Activated CD8-positive, alpha-beta memory T cell treated with anti-CD3 and anti-CD28 coated beads for 48 hours (primary cell): ENCODE measurements at regions not wholly inside any gene's neighbourhood (a gene's known extent, or its start where the extent isn't known, plus 50 kb on each side); places are given as distances from the start of the nearest gene placed in this dataset.
"Not testable (repeated sequence)": the region's sequence is repeated elsewhere in the genome, so short reads cannot be mapped to it uniquely, and the experiment has no call there.

ENCODE experiments used
- DNase-seq, 3 experiments: peaks; one replicate each; pipeline ENCODE4 v3.0.0-alpha.2; 2020; ENCODE audit warnings: low read depth in 2 of 3, low spot score in 2 of 3

- DNase-seq: peak in 2 of 3 experiments; percentile 6 to 14
Observed at GRCh38 chr12:76183459-76184186, 99.1 kb upstream of the NAP1L1 start.

GRCh38 chr12:76180401-76181277, 96.2 kb upstream of the NAP1L1 start:
- no peak for DNase-seq

GRCh38 chr12:76178452-76178851, 94.0 kb upstream of the NAP1L1 start:
- DNase-seq: no peak

GRCh38 chr12:76177821-76178220, 93.3 kb upstream of the NAP1L1 start:
- DNase-seq: no peak

- no peak for DNase-seq
Observed at GRCh38 chr12:76176940-76177339, 92.5 kb upstream of the NAP1L1 start.

- not testable (repeated sequence) for DNase-seq
Observed at GRCh38 chr12:76175946-76176345, 91.5 kb upstream of the NAP1L1 start.

GRCh38 chr12:76173756-76174155, 89.3 kb upstream of the NAP1L1 start:
- DNase-seq: no peak

- DNase-seq: peak; percentile 60 to 82 (median 74)
Observed at GRCh38 chr12:76158518-76159321, 74.2 kb upstream of the NAP1L1 start.

GRCh38 chr12:76156726-76157125, 72.2 kb upstream of the NAP1L1 start:
- no peak for DNase-seq

- DNase-seq: no peak
Observed at GRCh38 chr12:76156314-76156713, 71.8 kb upstream of the NAP1L1 start.

- DNase-seq: no peak
Observed at GRCh38 chr12:76155157-76155670, 70.7 kb upstream of the NAP1L1 start.

GRCh38 chr12:76153616-76154015, 69.1 kb upstream of the NAP1L1 start:
- DNase-seq: no peak

GRCh38 chr12:76152181-76152807, 67.8 kb upstream of the NAP1L1 start:
- no peak for DNase-seq

- no peak for DNase-seq
Observed at GRCh38 chr12:76144245-76144549, 59.7 kb upstream of the NAP1L1 start.

GRCh38 chr12:76143343-76144244, 59.1 kb upstream of the NAP1L1 start:
- DNase-seq: no peak

GRCh38 chr12:76142305-76142704, 57.8 kb upstream of the NAP1L1 start:
- no peak for DNase-seq

GRCh38 chr12:76138656-76139055, 54.2 kb upstream of the NAP1L1 start:
- DNase-seq: no peak

GRCh38 chr12:76137606-76138005, 53.1 kb upstream of the NAP1L1 start:
- no peak for DNase-seq

- DNase-seq: no peak
Observed at GRCh38 chr12:76135456-76135855, 51.0 kb upstream of the NAP1L1 start.
